Dendritic cell treated with granulocyte-macrophage colony-stimulating factor and Interleukin-4, amounts not matched to agents 40 ng/mL and 50 ng/mL, for 4 days (primary cell): ENCODE measurements at regions not wholly inside any gene's neighbourhood (a gene's known extent, or its start where the extent isn't known, plus 50 kb on each side); places are given as distances from the start of the nearest gene placed in this dataset.
"Not testable (repeated sequence)": the region's sequence is repeated elsewhere in the genome, so short reads cannot be mapped to it uniquely, and the experiment has no call there.

Source experiments
- H3K27ac Mint-ChIP-seq: one replicate; pipeline ENCODE4 v1.8.0; 2022; ENCODE audit warnings: mild to moderate bottlenecking, mixed read lengths
- H3K27me3 Mint-ChIP-seq: one replicate; pipeline ENCODE4 v1.8.0; 2022; ENCODE audit warnings: mild to moderate bottlenecking, mixed read lengths
- H3K36me3 Mint-ChIP-seq: one replicate; pipeline ENCODE4 v1.8.0; 2022; ENCODE audit warnings: low read depth, mixed read lengths
- H3K4me1 Mint-ChIP-seq: one replicate; pipeline ENCODE4 v1.8.0; 2022; ENCODE audit warnings: low read depth, mixed read lengths
- H3K4me3 Mint-ChIP-seq: one replicate; pipeline ENCODE4 v1.8.0; 2022; ENCODE audit warnings: mild to moderate bottlenecking, moderate library complexity, mixed read lengths
- H3K9me3 Mint-ChIP-seq: one replicate; pipeline ENCODE4 v1.8.0; 2022; ENCODE audit warnings: mixed read lengths
- intact Hi-C: fragments of 100-400 bp; cut with micrococcal nuclease; formaldehyde crosslinking; loops from one replicate; pipeline ENCODE4 v1.15.0; 2022

- Mint-ChIP-seq H3K9me3 (peaks cover 70% of the 10 kb centered on the region), H3K27me3 (no peaks in the 10 kb centered on the region), H3K4me3 (no peak overlapping the region), H3K36me3 (no peaks in the 10 kb centered on the region), H3K4me1 (no peaks in the 10 kb centered on the region), H3K27ac (no peak overlapping the region)
- intact Hi-C loops = no loop called here
Measured at GRCh38 chr7:68752485-68753178, 845.6 kb upstream of the AUTS2 start.

- Mint-ChIP-seq H3K27ac (no peak overlapping the region), H3K9me3 (peaks cover 77% of the 10 kb centered on the region), H3K4me3 (no peak overlapping the region), H3K27me3 (no peaks in the 10 kb centered on the region), H3K4me1 (no peaks in the 10 kb centered on the region), H3K36me3 (no peaks in the 10 kb centered on the region)
- intact Hi-C loops = no loop called here
Measured at GRCh38 chr7:68754414-68754813, 843.9 kb upstream of the AUTS2 start.

GRCh38 chr7:68756986-68757495 lies 841.2 kb upstream of the AUTS2 start:
- H3K27me3 Mint-ChIP-seq = no peaks in the 10 kb centered on the region
- no peaks in the 10 kb centered on the region for H3K4me1 Mint-ChIP-seq
- peaks cover 80% of the 10 kb centered on the region for H3K9me3 Mint-ChIP-seq

GRCh38 chr7:68760556-68760955 lies 837.7 kb upstream of the AUTS2 start:
- no peak overlapping the region for H3K27ac Mint-ChIP-seq
- peaks cover 78% of the 10 kb centered on the region for H3K9me3 Mint-ChIP-seq
- intact Hi-C loops = no loop called here
- H3K4me1 Mint-ChIP-seq = no peaks in the 10 kb centered on the region
- no peaks in the 10 kb centered on the region for H3K27me3 Mint-ChIP-seq
- no peaks in the 10 kb centered on the region for H3K36me3 Mint-ChIP-seq
- no peak overlapping the region for H3K4me3 Mint-ChIP-seq

More at GRCh38 chr7:68756986-68757495, 841.2 kb upstream of the AUTS2 start:
- no peaks in the 10 kb centered on the region for H3K36me3 Mint-ChIP-seq
- intact Hi-C loops = no loop called here
- no peak overlapping the region for H3K4me3 Mint-ChIP-seq
- H3K27ac Mint-ChIP-seq = no peak overlapping the region

GRCh38 chr7:68767462-68767861 lies 830.8 kb upstream of the AUTS2 start:
- no peaks in the 10 kb centered on the region for H3K36me3 Mint-ChIP-seq
- H3K4me3 Mint-ChIP-seq = no peak overlapping the region
- peaks cover 49% of the 10 kb centered on the region for H3K9me3 Mint-ChIP-seq
- no peaks in the 10 kb centered on the region for H3K27me3 Mint-ChIP-seq
- no peak overlapping the region for H3K27ac Mint-ChIP-seq
- intact Hi-C loops = no loop called here
- no peaks in the 10 kb centered on the region for H3K4me1 Mint-ChIP-seq

- Mint-ChIP-seq H3K4me1 (no peaks in the 10 kb centered on the region), H3K27me3 (no peaks in the 10 kb centered on the region), H3K9me3 (peaks cover 48% of the 10 kb centered on the region), H3K36me3 (no peaks in the 10 kb centered on the region), H3K4me3 (no peak overlapping the region), H3K27ac (no peak overlapping the region)
- intact Hi-C loops = no loop called here
Measured at GRCh38 chr7:68770649-68771048, 827.6 kb upstream of the AUTS2 start.

GRCh38 chr7:68776326-68776725 lies 821.9 kb upstream of the AUTS2 start:
- H3K36me3 Mint-ChIP-seq = no peaks in the 10 kb centered on the region
- no peaks in the 10 kb centered on the region for H3K27me3 Mint-ChIP-seq
- intact Hi-C loops = no loop called here
- no peak overlapping the region for H3K27ac Mint-ChIP-seq
- peaks cover 64% of the 10 kb centered on the region for H3K9me3 Mint-ChIP-seq
- no peaks in the 10 kb centered on the region for H3K4me1 Mint-ChIP-seq
- no peak overlapping the region for H3K4me3 Mint-ChIP-seq

- Mint-ChIP-seq H3K4me1 (no peaks in the 10 kb centered on the region), H3K27me3 (no peaks in the 10 kb centered on the region), H3K4me3 (no peak overlapping the region), H3K27ac (no peak overlapping the region), H3K9me3 (peaks cover 21% of the 10 kb centered on the region), H3K36me3 (no peaks in the 10 kb centered on the region)
- intact Hi-C loops = no loop called here
Measured at GRCh38 chr7:68783684-68784083, 814.6 kb upstream of the AUTS2 start.

- H3K27ac Mint-ChIP-seq = no peak overlapping the region
- intact Hi-C loops = no loop called here
- H3K4me3 Mint-ChIP-seq = no peak overlapping the region
- H3K4me1 Mint-ChIP-seq = no peaks in the 10 kb centered on the region
- H3K9me3 Mint-ChIP-seq = peaks cover 9% of the 10 kb centered on the region
- no peaks in the 10 kb centered on the region for H3K36me3 Mint-ChIP-seq
- no peaks in the 10 kb centered on the region for H3K27me3 Mint-ChIP-seq
Measured at GRCh38 chr7:68785036-68785435, 813.2 kb upstream of the AUTS2 start.

- Mint-ChIP-seq H3K4me1 (no peaks in the 10 kb centered on the region), H3K27me3 (no peaks in the 10 kb centered on the region), H3K4me3 (no peak overlapping the region), H3K9me3 (peaks cover 21% of the 10 kb centered on the region), H3K36me3 (no peaks in the 10 kb centered on the region), H3K27ac (no peak overlapping the region)
- intact Hi-C loops = no loop called here
Measured at GRCh38 chr7:68787566-68787965, 810.7 kb upstream of the AUTS2 start.

- H3K4me3 Mint-ChIP-seq, H3K36me3 Mint-ChIP-seq, H3K4me1 Mint-ChIP-seq, H3K27ac Mint-ChIP-seq, H3K27me3 Mint-ChIP-seq, intact Hi-C loops: not testable (repeated sequence)
- H3K9me3 Mint-ChIP-seq = peaks cover 21% of the 10 kb centered on the region
Measured at GRCh38 chr7:68788529-68788928, 809.7 kb upstream of the AUTS2 start.

GRCh38 chr7:68789597-68789996 lies 808.7 kb upstream of the AUTS2 start:
- intact Hi-C loops = no loop called here
- Mint-ChIP-seq H3K4me1 (no peaks in the 10 kb centered on the region), H3K4me3 (no peak overlapping the region), H3K36me3 (no peaks in the 10 kb centered on the region), H3K9me3 (peaks cover 21% of the 10 kb centered on the region), H3K27ac (no peak overlapping the region), H3K27me3 (no peaks in the 10 kb centered on the region)

GRCh38 chr7:68792351-68792750 lies 805.9 kb upstream of the AUTS2 start:
- Mint-ChIP-seq H3K36me3 (no peaks in the 10 kb centered on the region), H3K4me1 (no peaks in the 10 kb centered on the region), H3K27me3 (no peaks in the 10 kb centered on the region), H3K9me3 (peaks cover 34% of the 10 kb centered on the region), H3K4me3 (no peak overlapping the region), H3K27ac (no peak overlapping the region)
- intact Hi-C loops = no loop called here

- Mint-ChIP-seq H3K36me3 (no peaks in the 10 kb centered on the region), H3K27ac (no peak overlapping the region), H3K27me3 (no peaks in the 10 kb centered on the region), H3K9me3 (peaks cover 39% of the 10 kb centered on the region), H3K4me3 (no peak overlapping the region), H3K4me1 (no peaks in the 10 kb centered on the region)
- intact Hi-C loops = no loop called here
Measured at GRCh38 chr7:68793513-68793912, 804.8 kb upstream of the AUTS2 start.

GRCh38 chr7:68800316-68800715 lies 798.0 kb upstream of the AUTS2 start:
- H3K4me3 Mint-ChIP-seq = no peak overlapping the region
- H3K27me3 Mint-ChIP-seq = no peaks in the 10 kb centered on the region
- H3K36me3 Mint-ChIP-seq = no peaks in the 10 kb centered on the region
- H3K4me1 Mint-ChIP-seq = no peaks in the 10 kb centered on the region
- intact Hi-C loops = no loop called here
- no peak overlapping the region for H3K27ac Mint-ChIP-seq
- H3K9me3 Mint-ChIP-seq = peaks cover 40% of the 10 kb centered on the region
